A673 (cell line): ENCODE measurements at regions not wholly inside any gene's neighbourhood (a gene's known extent, or its start where the extent isn't known, plus 50 kb on each side); places are given as distances from the start of the nearest gene placed in this dataset.
"Not testable (repeated sequence)": the region's sequence is repeated elsewhere in the genome, so short reads cannot be mapped to it uniquely, and the experiment has no call there.

Source experiments
- EZH2 ChIP-seq: fragments of 200-600 bp; sonication (generic); IDR thresholded peaks from 2 replicates; pipeline ENCODE4 v1.6.1; 2017; ENCODE audit warnings: borderline replicate concordance, low read depth, mild to moderate bottlenecking, mixed read lengths, antibody characterized with exemption, low read length; ENCODE audit not compliant: poor library complexity, severe bottlenecking
- TF ChIP-seq, protein P1 (sequence below): fragments of 300-800, 200-600 bp; sonication (generic); conservative IDR thresholded peaks from 2 replicates; pipeline ENCODE4 v1.5.1; 2017; ENCODE audit warnings: low read depth, mild to moderate bottlenecking, antibody characterized with exemption, low read length, moderate library complexity, mixed read lengths

DNA sequence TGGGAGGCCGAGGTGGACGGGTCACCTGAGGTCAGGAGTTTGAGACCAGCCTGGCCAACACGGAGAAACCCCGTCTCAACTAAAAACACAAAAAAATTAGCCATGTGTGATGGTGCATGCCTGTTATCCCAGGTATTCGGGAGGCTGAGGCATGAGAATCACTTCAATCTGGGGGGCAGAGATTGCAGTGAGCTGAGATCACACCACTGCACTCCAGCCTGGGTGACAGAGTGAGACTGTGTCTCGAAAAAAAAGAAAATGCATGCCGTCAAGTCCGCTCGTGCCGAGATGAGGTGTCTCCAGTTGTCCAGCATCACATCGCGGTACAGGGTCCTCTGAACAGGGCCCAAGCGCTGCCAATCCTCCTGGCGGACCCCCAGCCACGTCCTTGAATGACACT is 71.2 kb upstream of the GOLGA6L6 start:
- TF ChIP-seq, protein P1, sequence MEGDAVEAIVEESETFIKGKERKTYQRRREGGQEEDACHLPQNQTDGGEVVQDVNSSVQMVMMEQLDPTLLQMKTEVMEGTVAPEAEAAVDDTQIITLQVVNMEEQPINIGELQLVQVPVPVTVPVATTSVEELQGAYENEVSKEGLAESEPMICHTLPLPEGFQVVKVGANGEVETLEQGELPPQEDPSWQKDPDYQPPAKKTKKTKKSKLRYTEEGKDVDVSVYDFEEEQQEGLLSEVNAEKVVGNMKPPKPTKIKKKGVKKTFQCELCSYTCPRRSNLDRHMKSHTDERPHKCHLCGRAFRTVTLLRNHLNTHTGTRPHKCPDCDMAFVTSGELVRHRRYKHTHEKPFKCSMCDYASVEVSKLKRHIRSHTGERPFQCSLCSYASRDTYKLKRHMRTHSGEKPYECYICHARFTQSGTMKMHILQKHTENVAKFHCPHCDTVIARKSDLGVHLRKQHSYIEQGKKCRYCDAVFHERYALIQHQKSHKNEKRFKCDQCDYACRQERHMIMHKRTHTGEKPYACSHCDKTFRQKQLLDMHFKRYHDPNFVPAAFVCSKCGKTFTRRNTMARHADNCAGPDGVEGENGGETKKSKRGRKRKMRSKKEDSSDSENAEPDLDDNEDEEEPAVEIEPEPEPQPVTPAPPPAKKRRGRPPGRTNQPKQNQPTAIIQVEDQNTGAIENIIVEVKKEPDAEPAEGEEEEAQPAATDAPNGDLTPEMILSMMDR, result not testable (repeated sequence)
- TF ChIP-seq EZH2, result not testable (repeated sequence)
